ENCODE measurements at regions not wholly inside any gene's neighbourhood (a gene's known extent, or its start where the extent isn't known, plus 50 kb on each side); places are given as distances from the start of the nearest gene placed in this dataset.

DNA sequence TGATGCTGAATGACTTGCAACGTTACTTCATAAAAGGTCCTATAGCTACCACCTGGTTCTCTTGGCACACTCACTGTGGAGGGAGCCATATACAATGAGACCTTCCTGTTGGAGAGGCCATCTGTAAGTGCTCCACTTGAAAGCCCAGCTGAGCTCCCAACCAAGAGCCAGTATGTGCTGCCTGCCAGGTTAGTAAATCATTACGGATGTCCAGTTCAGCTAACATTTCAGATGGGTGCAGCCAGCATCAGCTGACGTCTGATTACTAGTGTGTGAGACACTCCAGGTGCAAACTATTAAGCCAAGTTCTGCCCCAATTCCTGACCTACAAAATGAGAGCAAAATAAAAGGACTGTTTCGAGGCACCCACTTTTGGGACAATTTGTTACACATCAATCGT is 274.4 kb upstream of the ROBO2 start:
- no peak for TF ChIP-seq CTCF (IDR thresholded peaks at IDR 0.05)
- no peak for TF ChIP-seq EZH2 (IDR thresholded peaks at IDR 0.05; ENCODE audit: borderline replicate concordance, insufficient read depth, low read depth, low read length, poor library complexity, severe bottlenecking)
